OCI-LY7 (cell line): ENCODE measurements at regions not wholly inside any gene's neighbourhood (a gene's known extent, or its start where the extent isn't known, plus 50 kb on each side); places are given as distances from the start of the nearest gene placed in this dataset.
A peak's percentile ranks its signal among the peaks of the same experiment; 100 is the strongest.

ENCODE experiments used
- BruUV-seq: library from RNA; stranded (reverse); fragments of 400-500 nt; replicated peaks from 2 replicates; lab custom pipeline; 2021; lab: Mats Ljungman, UMichigan
- CTCF ChIA-PET: fragments of 300-600 bp; sonication (Branson Sonifier 250); formaldehyde crosslinking; loops from one replicate; lab custom pipeline; 2022; ENCODE audit warnings: antibody characterized with exemption; ENCODE audit not compliant: unreplicated experiment; lab: Charles Lee
- POLR2A ChIA-PET: fragments of 300-600 bp; sonication (Branson Sonifier 250); formaldehyde crosslinking; loops from one replicate; lab custom pipeline; 2022; ENCODE audit warnings: antibody characterized with exemption; lab: Charles Lee
- DNase-seq: peaks from one replicate; pipeline ENCODE4 v3.0.0-alpha.2; 2015; ENCODE audit warnings: low spot score
- H2AFZ ChIP-seq: fragments of 200-600 bp; sonication (generic), shearing (Covaris generic); 2 replicates; pipeline ENCODE4 v1.6.1; 2014; ENCODE audit warnings: mild to moderate bottlenecking, antibody characterized with exemption, low read length, moderate library complexity
- H3K27ac ChIP-seq: fragments of 200-600 bp; sonication (generic); 2 replicates; pipeline ENCODE4 v1.5.1; 2014; ENCODE audit warnings: mixed run types, low read depth, mild to moderate bottlenecking, moderate library complexity, low read length, inconsistent platforms; ENCODE audit not compliant: poor library complexity, severe bottlenecking
- H3K36me3 ChIP-seq: fragments of 200-600 bp; sonication (generic); 2 replicates; pipeline ENCODE4 v1.6.1; 2014; ENCODE audit warnings: mild to moderate bottlenecking, antibody characterized with exemption, low read length, moderate library complexity, mixed read lengths; ENCODE audit not compliant: insufficient read depth
- H3K4me1 ChIP-seq: fragments of 200-600 bp; sonication (generic); 2 replicates; pipeline ENCODE4 v1.5.1; 2014; ENCODE audit warnings: mild to moderate bottlenecking, low read length; ENCODE audit not compliant: insufficient read depth, poor library complexity, severe bottlenecking
- H3K4me2 ChIP-seq: fragments of 200-600 bp; sonication (generic); 2 replicates; pipeline ENCODE4 v1.6.1; 2014; ENCODE audit warnings: mild to moderate bottlenecking, low read length
- H3K4me3 ChIP-seq: fragments of 200-600 bp; sonication (generic); 2 replicates; pipeline ENCODE4 v1.5.1; 2014; ENCODE audit warnings: mild to moderate bottlenecking, low read depth, low read length; ENCODE audit not compliant: poor library complexity, severe bottlenecking
- H3K79me2 ChIP-seq: fragments of 200-600 bp; sonication (generic); 2 replicates; pipeline ENCODE4 v1.6.1; 2016; ENCODE audit warnings: low read depth, mild to moderate bottlenecking, low read length, moderate library complexity, mixed read lengths; ENCODE audit not compliant: insufficient read depth
- H3K9me2 ChIP-seq: fragments of 200-600 bp; sonication (generic); 2 replicates; pipeline ENCODE4 v1.6.1; 2016; ENCODE audit warnings: mild to moderate bottlenecking, low read length, mixed read lengths; ENCODE audit not compliant: insufficient read depth
- H3K9me3 ChIP-seq: fragments of 200-600 bp; sonication (generic); 2 replicates; pipeline ENCODE4 v1.6.1; 2014; ENCODE audit warnings: mild to moderate bottlenecking, mixed run types, low read length, mixed read lengths
- H4K20me1 ChIP-seq: fragments of 200-600 bp; sonication (generic); 2 replicates; pipeline ENCODE4 v1.6.1; 2014; ENCODE audit warnings: mild to moderate bottlenecking, antibody characterized with exemption, low read length, moderate library complexity, mixed read lengths; ENCODE audit not compliant: insufficient read depth
- CTCF ChIP-seq: fragments of 200-600 bp; sonication (generic); conservative IDR thresholded peaks from 2 replicates; pipeline ENCODE4 v1.5.1; 2014; ENCODE audit warnings: mild to moderate bottlenecking, antibody characterized with exemption, low read length, moderate library complexity, mixed read lengths
- EZH2phosphoT487 ChIP-seq: fragments of 200-600 bp; sonication (generic); IDR thresholded peaks from 2 replicates; pipeline ENCODE4 v1.6.1; 2018; ENCODE audit warnings: low read depth, borderline replicate concordance, mild to moderate bottlenecking, mixed run types, antibody characterized with exemption, low read length, moderate library complexity, mixed read lengths
- intact Hi-C: fragments of 100-400 bp; cut with micrococcal nuclease; formaldehyde crosslinking; loops from one replicate; pipeline ENCODE4 v1.10.0; 2022; ENCODE audit not compliant: unreplicated experiment

DNA sequence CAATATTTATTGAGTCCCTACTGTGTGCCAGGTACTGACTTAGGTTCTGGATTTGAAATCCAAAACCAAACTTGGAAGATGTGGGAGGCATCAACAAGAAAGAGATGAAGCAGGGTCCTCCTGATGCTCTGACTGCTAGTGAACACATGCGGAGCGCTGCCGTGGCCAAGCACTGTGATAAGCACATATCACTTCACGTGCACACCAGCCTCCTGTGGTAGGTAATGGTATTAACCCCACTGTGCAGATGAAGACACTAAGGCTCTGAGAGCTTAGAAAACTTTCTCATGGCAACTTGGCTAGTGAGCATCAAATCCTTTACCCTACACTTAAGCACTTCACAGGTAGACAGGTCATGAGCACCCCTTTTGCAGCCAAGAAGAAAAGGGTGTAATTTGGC, 216.1 kb downstream of the HAUS1 start:
- H3K4me1 ChIP-seq: peaks cover 8% of the 10 kb centered on the region
- no peaks in the 10 kb centered on the region for H3K9me3 ChIP-seq
- H4K20me1 ChIP-seq: no peaks in the 10 kb centered on the region
- no peak overlapping the region for H3K27ac ChIP-seq
- H3K79me2 ChIP-seq: no peaks in the 10 kb centered on the region
- ChIA-PET POLR2A (no interaction called here), CTCF (no interaction called here)
- H3K36me3 ChIP-seq: no peaks in the 10 kb centered on the region
- no TSS peak for BruUV-seq
- TF ChIP-seq EZH2phosphoT487 (no peak), CTCF (0 out of 2 replicates have a peak, but pooled peaks have one; percentile 26)
- no peak overlapping the region for H2AFZ ChIP-seq
- no peak for DNase-seq
- H3K4me2 ChIP-seq: no peak overlapping the region
- intact Hi-C loops: no loop called here
- no peaks in the 10 kb centered on the region for H3K9me2 ChIP-seq
- H3K4me3 ChIP-seq: no peak overlapping the region

DNA sequence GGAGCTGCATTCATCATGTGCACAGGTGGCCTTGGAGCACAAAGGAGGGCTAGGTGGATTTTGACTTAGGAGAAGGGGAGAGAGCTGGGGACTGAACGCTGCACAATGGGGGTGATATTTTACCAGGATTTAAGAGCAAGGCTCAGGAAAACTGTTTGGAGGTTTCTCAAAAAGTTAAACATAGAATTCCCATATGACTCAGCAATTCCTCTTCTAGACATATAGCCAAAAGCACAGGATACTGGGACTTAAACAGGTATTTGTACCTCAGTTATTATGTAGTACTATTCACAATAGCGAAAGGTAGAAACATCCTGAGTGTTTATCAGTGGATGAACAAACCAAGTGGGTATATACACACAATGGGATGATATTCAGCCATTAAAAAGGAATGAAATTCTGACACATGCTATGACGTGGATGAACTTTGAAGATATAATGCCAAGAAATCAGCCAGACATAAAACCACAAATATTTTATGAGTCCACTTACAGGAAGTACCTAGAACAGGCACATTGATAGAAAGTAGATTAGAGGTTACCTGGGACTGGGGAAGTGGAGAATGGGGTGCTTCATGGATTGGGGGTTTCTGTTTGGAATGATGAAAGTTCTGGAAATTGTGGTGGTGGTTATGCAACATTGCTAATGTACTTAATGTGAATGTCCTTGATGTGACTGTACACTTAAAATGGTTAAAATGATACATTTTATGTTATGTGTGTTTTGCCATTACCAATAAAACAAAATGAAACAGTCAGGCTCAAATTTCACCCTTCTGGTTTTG, 216.9 kb downstream of the HAUS1 start:
- H3K9me2 ChIP-seq: no peaks in the 10 kb centered on the region
- no peak overlapping the region for H3K4me2 ChIP-seq
- BruUV-seq: no TSS peak
- no peak overlapping the region for H3K27ac ChIP-seq
- no peaks in the 10 kb centered on the region for H3K79me2 ChIP-seq
- no peak overlapping the region for H2AFZ ChIP-seq
- TF ChIP-seq CTCF (no peak), EZH2phosphoT487 (no peak)
- no peak overlapping the region for H3K4me3 ChIP-seq
- intact Hi-C loops: no loop called here
- ChIA-PET CTCF (no interaction called here), POLR2A (no interaction called here)
- no peaks in the 10 kb centered on the region for H4K20me1 ChIP-seq
- H3K4me1 ChIP-seq: peaks cover 8% of the 10 kb centered on the region
- H3K36me3 ChIP-seq: no peaks in the 10 kb centered on the region
- H3K9me3 ChIP-seq: no peaks in the 10 kb centered on the region
- DNase-seq: no peak

GRCh38 chr18:46321955-46322354, 217.8 kb downstream of the HAUS1 start:
- Histone ChIP-seq H3K9me2 (no peaks in the 10 kb centered on the region), H3K4me1 (peaks cover 8% of the 10 kb centered on the region), H2AFZ (no peak overlapping the region), H3K4me3 (no peak overlapping the region), H3K27ac (no peak overlapping the region), H3K9me3 (no peaks in the 10 kb centered on the region), H4K20me1 (no peaks in the 10 kb centered on the region), H3K4me2 (no peak overlapping the region), H3K36me3 (no peaks in the 10 kb centered on the region), H3K79me2 (no peaks in the 10 kb centered on the region)
- TF ChIP-seq EZH2phosphoT487: no peak
- no peak for TF ChIP-seq CTCF
- DNase-seq: no peak
- intact Hi-C loops: no loop called here
- BruUV-seq: no TSS peak
- ChIA-PET CTCF (no interaction called here), POLR2A (no interaction called here)
